Body of pancreas (tissue), 4 donors: ENCODE measurements at regions not wholly inside any gene's neighbourhood (a gene's known extent, or its start where the extent isn't known, plus 50 kb on each side); places are given as distances from the start of the nearest gene placed in this dataset.
"Not testable (repeated sequence)": the region's sequence is repeated elsewhere in the genome, so short reads cannot be mapped to it uniquely, and the experiment has no call there.

Experiments
- ATAC-seq: fragments of 150-250 bp; one replicate; pipeline ENCODE4 v1.9.1; 2016
- DNase-seq, 4 donors: peaks; one replicate each; pipeline ENCODE4 v3.0.0-alpha.2; 2019
- H3K27ac ChIP-seq, 4 donors: fragments of 200-600 bp; sonication (generic); 1 replicate in 3 of 4; 2 replicates in 1 of 4; pipeline versions ENCODE4 v1.5.1 to v1.6.1; 2016 to 2019; ENCODE audit warnings: mild to moderate bottlenecking in 1 of 4, mixed read lengths in 1 of 4, moderate library complexity in 1 of 4
- H3K27me3 ChIP-seq, 2 donors: fragments of 200-600 bp; sonication (generic); one replicate each; pipeline ENCODE4 v1.6.0; 2016; ENCODE audit warnings: mild to moderate bottlenecking in 1 of 2
- H3K36me3 ChIP-seq, 2 donors: fragments of 200-600 bp; sonication (generic); replicated peaks in 1 of 2; 2 replicates each; pipeline ENCODE4 v1.5.1; 2016; ENCODE audit warnings: low read depth in 2 of 2; ENCODE audit not compliant: insufficient read depth in 1 of 2
- H3K4me1 ChIP-seq: fragments of 200-600 bp; sonication (generic); one replicate; pipeline ENCODE4 v1.6.0; 2016
- H3K4me3 ChIP-seq, 2 donors: fragments of 200-600 bp; sonication (generic); 1 replicate in 1 of 2; 2 replicates in 1 of 2; pipeline ENCODE4 v1.5.1; 2016 to 2019
- H3K9me3 ChIP-seq, 3 donors: fragments of 200-600 bp; sonication (generic); 1 replicate in 2 of 3; 2 replicates in 1 of 3; pipeline ENCODE4 v1.5.1; 2016
- CTCF ChIP-seq, 7 experiments: fragments of 450-650 bp in 4 of 7; fragments of 200-600 bp in 3 of 7; sonication (generic) in 3 of 7; IDR thresholded peaks; one replicate each; pipeline ENCODE4 v1.5.1; 2016 to 2019; ENCODE audit warnings: antibody characterized with exemption in 7 of 7
- POLR2A ChIP-seq, 3 donors: fragments of 450-650 bp; IDR thresholded peaks; one replicate each; pipeline ENCODE4 v1.6.1; 2016; ENCODE audit warnings: antibody characterized with exemption in 3 of 3, mild to moderate bottlenecking in 2 of 3
- WGBS, 2 donors: methylation state at CpG; one replicate each; pipeline ENCODE4 v1.1.5; 2017; 5-methylcytosine and 5-hydroxymethylcytosine counted together
- intact Hi-C: fragments of 100-400 bp; cut with DNase I; formaldehyde crosslinking; loops from one replicate; pipeline ENCODE4 v1.15.1; 2023

GRCh38 chrX:35625714-35626113 lies 172.4 kb upstream of the MAGEB16 start:
- DNase-seq (no peak), ATAC-seq (no peak)
- no peak overlapping the region for H3K27ac ChIP-seq
- intact Hi-C loops: no loop called here
- no peaks in the 10 kb centered on the region for H3K36me3 ChIP-seq
- WGBS, 2 donors: 98 to 100% methylated on average over 9 of the region's 31 CpGs
- H3K27me3 ChIP-seq: no peaks in the 10 kb centered on the region
- no peak overlapping the region for H3K4me3 ChIP-seq
- H3K9me3 ChIP-seq: no peaks in the 10 kb centered on the region
- no peaks in the 10 kb centered on the region for H3K4me1 ChIP-seq
- no peak for TF ChIP-seq POLR2A (IDR thresholded peaks at IDR 0.05)
- TF ChIP-seq CTCF (IDR thresholded peaks at IDR 0.05): no peak

- Histone ChIP-seq H3K9me3 (no peaks in the 10 kb centered on the region), H3K4me1 (no peaks in the 10 kb centered on the region), H3K27me3 (no peaks in the 10 kb centered on the region), H3K36me3 (no peaks in the 10 kb centered on the region), H3K27ac (no peak overlapping the region), H3K4me3 (no peak overlapping the region)
- TF ChIP-seq POLR2A (IDR thresholded peaks at IDR 0.05): no peak
- DNase-seq (no peak), ATAC-seq (no peak)
- intact Hi-C loops: no loop called here
- WGBS, 2 donors: 77 to 92% methylated on average over 3 to 14 of the region's 14 CpGs
Observed at GRCh38 chrX:35626124-35626523, 172.0 kb upstream of the MAGEB16 start.

- 94% methylated on average over 6 of the region's 8 CpGs; no CpG with 5 or more reads in 1 of the 2 donors for WGBS, 2 donors
- H3K27me3 ChIP-seq, H3K4me1 ChIP-seq, H3K36me3 ChIP-seq, DNase-seq, intact Hi-C loops, ATAC-seq, H3K4me3 ChIP-seq, H3K9me3 ChIP-seq, H3K27ac ChIP-seq: not testable (repeated sequence)
Observed at GRCh38 chrX:35635971-35636370, 162.2 kb upstream of the MAGEB16 start.

GRCh38 chrX:35664833-35665232 lies 133.3 kb upstream of the MAGEB16 start:
- DNase-seq (peak in 1 of 4 donors; percentile 21), ATAC-seq (no peak)
- TF ChIP-seq POLR2A (IDR thresholded peaks at IDR 0.05) (no peak), CTCF (IDR thresholded peaks at IDR 0.05) (no peak)
- Histone ChIP-seq H3K4me3 (no peak overlapping the region), H3K4me1 (no peaks in the 10 kb centered on the region), H3K27me3 (no peaks in the 10 kb centered on the region), H3K27ac (no peak overlapping the region), H3K36me3 (no peaks in the 10 kb centered on the region), H3K9me3 (no peaks in the 10 kb centered on the region)
- intact Hi-C loops: no loop called here
- 25 to 44% methylated on average over 2 of the region's 2 CpGs for WGBS, 2 donors

- Histone ChIP-seq H3K4me1 (no peaks in the 10 kb centered on the region), H3K27me3 (no peaks in the 10 kb centered on the region), H3K27ac (no peak overlapping the region), H3K36me3 (no peaks in the 10 kb centered on the region), H3K9me3 (no peaks in the 10 kb centered on the region), H3K4me3 (no peak overlapping the region)
- ATAC-seq (no peak), DNase-seq (no peak)
- intact Hi-C loops: no loop called here
- TF ChIP-seq POLR2A (IDR thresholded peaks at IDR 0.05) (no peak), CTCF (IDR thresholded peaks at IDR 0.05) (no peak)
Observed at GRCh38 chrX:35665311-35665710, 132.8 kb upstream of the MAGEB16 start.

GRCh38 chrX:35670889-35671288 lies 127.3 kb upstream of the MAGEB16 start:
- ATAC-seq (no peak), DNase-seq (no peak)
- H3K4me3 ChIP-seq: no peak overlapping the region
- no peak overlapping the region for H3K27ac ChIP-seq
- H3K36me3 ChIP-seq: no peaks in the 10 kb centered on the region
- intact Hi-C loops: no loop called here
- H3K27me3 ChIP-seq: no peaks in the 10 kb centered on the region
- H3K4me1 ChIP-seq: no peaks in the 10 kb centered on the region
- WGBS, 2 donors: 78 to 81% methylated on average over 5 of the region's 5 CpGs
- no peak for TF ChIP-seq POLR2A (IDR thresholded peaks at IDR 0.05)
- no peak for TF ChIP-seq CTCF (IDR thresholded peaks at IDR 0.05)
- H3K9me3 ChIP-seq: no peaks in the 10 kb centered on the region
